ENCODE measurements at regions not wholly inside any gene's neighbourhood (a gene's known extent, or its start where the extent isn't known, plus 50 kb on each side); places are given as distances from the start of the nearest gene placed in this dataset.

DNA sequence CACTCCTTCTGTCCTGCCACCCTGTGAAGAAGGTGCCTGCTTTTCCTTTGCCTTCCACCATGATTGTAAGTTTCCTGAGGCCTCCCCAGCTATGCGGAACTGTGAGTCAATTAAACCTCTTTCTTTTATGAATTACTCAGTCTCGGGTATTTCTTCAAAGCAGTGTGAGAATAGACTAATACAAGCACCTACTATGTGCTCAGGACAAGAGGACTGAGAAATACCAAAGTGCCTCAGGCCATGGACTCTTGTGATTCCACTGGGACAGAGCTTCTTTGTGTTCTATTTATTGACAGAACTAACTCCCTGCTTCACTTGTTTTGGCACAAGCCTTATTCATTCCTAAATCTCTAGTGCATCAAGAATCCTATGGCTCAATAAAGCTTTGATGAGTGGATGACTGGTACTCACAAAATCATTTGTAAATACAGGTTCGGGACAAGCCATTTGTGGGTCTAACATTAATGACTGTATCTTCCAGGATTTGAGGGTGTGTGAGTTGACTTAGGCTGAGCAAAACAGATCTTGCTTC, 204.2 kb downstream of the PDCD6IP start:
- no peak overlapping the region for H3K27ac Mint-ChIP-seq (ENCODE audit: unreplicated experiment)
- H3K9me3 Mint-ChIP-seq (ENCODE audit: low read depth, unreplicated experiment), result no peaks in the 10 kb centered on the region
- intact Hi-C loops (cut with micrococcal nuclease; ENCODE audit: unreplicated experiment), result no loop called here
- H3K27me3 Mint-ChIP-seq (ENCODE audit: unreplicated experiment), result no peaks in the 10 kb centered on the region
- H3K36me3 Mint-ChIP-seq (ENCODE audit: insufficient read depth, unreplicated experiment), result no peaks in the 10 kb centered on the region
- CTCF ChIA-PET, result no interaction called here
- H3K4me1 Mint-ChIP-seq (ENCODE audit: low read depth, unreplicated experiment), result no peaks in the 10 kb centered on the region
- TF ChIP-seq, protein P1, sequence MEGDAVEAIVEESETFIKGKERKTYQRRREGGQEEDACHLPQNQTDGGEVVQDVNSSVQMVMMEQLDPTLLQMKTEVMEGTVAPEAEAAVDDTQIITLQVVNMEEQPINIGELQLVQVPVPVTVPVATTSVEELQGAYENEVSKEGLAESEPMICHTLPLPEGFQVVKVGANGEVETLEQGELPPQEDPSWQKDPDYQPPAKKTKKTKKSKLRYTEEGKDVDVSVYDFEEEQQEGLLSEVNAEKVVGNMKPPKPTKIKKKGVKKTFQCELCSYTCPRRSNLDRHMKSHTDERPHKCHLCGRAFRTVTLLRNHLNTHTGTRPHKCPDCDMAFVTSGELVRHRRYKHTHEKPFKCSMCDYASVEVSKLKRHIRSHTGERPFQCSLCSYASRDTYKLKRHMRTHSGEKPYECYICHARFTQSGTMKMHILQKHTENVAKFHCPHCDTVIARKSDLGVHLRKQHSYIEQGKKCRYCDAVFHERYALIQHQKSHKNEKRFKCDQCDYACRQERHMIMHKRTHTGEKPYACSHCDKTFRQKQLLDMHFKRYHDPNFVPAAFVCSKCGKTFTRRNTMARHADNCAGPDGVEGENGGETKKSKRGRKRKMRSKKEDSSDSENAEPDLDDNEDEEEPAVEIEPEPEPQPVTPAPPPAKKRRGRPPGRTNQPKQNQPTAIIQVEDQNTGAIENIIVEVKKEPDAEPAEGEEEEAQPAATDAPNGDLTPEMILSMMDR (IDR thresholded peaks at IDR 0.05; ENCODE audit: unreplicated experiment), result no peak
- DNase-seq, result no peak
- no TSS peak for BruUV-seq (replicated peaks)
- H3K4me3 Mint-ChIP-seq (ENCODE audit: low read depth, unreplicated experiment), result no peak overlapping the region

DNA sequence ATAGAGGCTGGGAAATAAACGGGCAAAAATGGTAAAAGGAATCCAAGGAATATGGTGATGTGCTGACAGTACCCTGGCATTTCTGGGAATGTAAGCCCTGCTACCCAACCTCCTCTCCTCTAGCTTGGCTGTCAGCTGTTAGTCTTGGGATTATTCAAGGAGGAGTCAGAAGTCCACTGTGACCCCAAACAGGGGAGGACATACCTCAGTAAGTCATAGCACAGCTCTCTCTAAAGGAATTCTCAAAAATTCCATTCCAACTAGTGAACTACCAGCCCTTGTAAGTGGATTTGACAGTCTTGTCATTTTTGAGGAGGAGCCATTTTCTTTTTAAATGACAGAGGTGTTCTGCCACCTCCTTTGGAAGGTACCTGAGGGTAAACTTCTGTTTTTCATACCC, 207.5 kb downstream of the PDCD6IP start:
- BruUV-seq (replicated peaks), result no TSS peak
- Mint-ChIP-seq H3K4me3 (ENCODE audit: low read depth, unreplicated experiment) (no peak overlapping the region), H3K9me3 (ENCODE audit: low read depth, unreplicated experiment) (no peaks in the 10 kb centered on the region), H3K27ac (ENCODE audit: unreplicated experiment) (no peak overlapping the region), H3K4me1 (ENCODE audit: low read depth, unreplicated experiment) (no peaks in the 10 kb centered on the region), H3K36me3 (ENCODE audit: insufficient read depth, unreplicated experiment) (no peaks in the 10 kb centered on the region), H3K27me3 (ENCODE audit: unreplicated experiment) (no peaks in the 10 kb centered on the region)
- DNase-seq, result no peak
- intact Hi-C loops (cut with micrococcal nuclease; ENCODE audit: unreplicated experiment), result no loop called here
- CTCF ChIA-PET, result no interaction called here
- TF ChIP-seq, protein P1 (IDR thresholded peaks at IDR 0.05; ENCODE audit: unreplicated experiment), result no peak

DNA sequence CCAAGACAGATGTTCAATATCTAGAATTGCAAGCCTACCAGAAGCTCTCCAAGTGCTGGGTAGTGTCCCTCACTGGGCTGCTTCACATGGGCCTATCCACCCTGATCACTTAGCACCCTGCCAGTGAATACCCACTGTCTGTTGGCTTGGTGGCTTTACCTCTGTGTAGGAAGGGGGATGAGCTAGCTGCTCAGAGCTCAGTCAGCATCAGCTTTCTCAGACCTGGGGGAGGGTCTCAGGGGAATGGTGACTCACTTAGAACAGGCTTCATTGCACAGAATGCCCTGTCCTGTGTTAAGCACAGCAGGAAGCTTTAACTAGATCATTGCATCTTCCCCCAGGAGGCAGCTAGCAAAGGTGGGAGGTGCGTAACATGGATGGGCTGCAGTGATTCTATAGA, 209.8 kb downstream of the PDCD6IP start:
- CTCF ChIA-PET, result interaction anchor here (0.6 kb wide), 1 partner anchor 388 kb away, joined by 3 read pairs; no protein-coding TSS in a partner anchor
- no peak for DNase-seq
- intact Hi-C loops (cut with micrococcal nuclease; ENCODE audit: unreplicated experiment), result no loop called here
- H3K4me3 Mint-ChIP-seq (ENCODE audit: low read depth, unreplicated experiment), result no peak overlapping the region
- H3K9me3 Mint-ChIP-seq (ENCODE audit: low read depth, unreplicated experiment), result no peaks in the 10 kb centered on the region
- TF ChIP-seq, protein P1 (IDR thresholded peaks at IDR 0.05; ENCODE audit: unreplicated experiment), result no peak
- H3K4me1 Mint-ChIP-seq (ENCODE audit: low read depth, unreplicated experiment), result no peaks in the 10 kb centered on the region
- no peaks in the 10 kb centered on the region for H3K36me3 Mint-ChIP-seq (ENCODE audit: insufficient read depth, unreplicated experiment)
- no peak overlapping the region for H3K27ac Mint-ChIP-seq (ENCODE audit: unreplicated experiment)
- BruUV-seq (replicated peaks), result no TSS peak
- no peaks in the 10 kb centered on the region for H3K27me3 Mint-ChIP-seq (ENCODE audit: unreplicated experiment)

DNA sequence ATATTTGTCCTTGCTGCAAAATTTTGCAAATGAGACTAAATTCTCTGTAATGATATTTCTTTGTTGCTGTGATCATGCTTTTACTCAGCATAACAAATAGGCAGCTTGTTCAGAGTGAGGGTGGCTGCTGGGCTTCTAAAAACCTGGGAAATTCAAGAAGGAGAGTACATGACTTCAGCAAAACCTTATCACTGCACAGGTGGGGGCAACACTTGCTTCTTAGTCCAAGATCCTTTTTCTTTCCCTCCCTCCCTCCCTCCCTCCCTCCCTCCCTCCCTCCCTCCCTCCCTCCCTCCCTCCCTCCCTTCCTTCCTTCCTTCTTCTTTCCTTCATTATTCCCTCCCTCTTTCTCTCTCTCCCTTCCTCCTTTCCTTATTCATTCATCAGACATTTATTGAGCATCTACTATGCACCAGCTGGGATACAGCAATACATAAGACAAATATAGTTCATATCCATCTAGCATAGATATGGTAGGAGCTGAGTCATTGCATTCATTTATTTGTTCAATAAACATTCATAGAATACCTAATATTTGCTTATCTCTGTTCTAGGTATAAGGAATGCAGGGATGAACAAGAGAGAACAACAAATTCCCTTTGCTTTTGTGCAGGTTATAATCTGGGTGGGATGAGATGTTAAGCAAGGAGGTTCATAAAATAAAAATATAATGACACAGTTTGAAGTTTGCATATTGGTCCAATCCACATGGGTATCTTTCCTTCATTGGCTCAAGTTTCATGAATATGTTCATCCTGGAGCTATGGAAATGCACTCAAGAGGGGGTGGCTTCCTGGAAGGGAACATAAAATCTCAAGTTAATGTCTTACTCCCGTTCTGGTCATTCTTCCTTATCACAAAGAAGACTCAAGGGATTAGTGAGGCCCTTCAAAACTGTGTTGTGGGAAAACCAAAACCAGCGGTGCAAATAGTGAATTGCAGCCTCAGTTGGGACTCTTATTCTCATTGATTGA, 210.7 kb downstream of the PDCD6IP start:
- no peak for DNase-seq
- H3K9me3 Mint-ChIP-seq (ENCODE audit: low read depth, unreplicated experiment), result no peaks in the 10 kb centered on the region
- no peaks in the 10 kb centered on the region for H3K27me3 Mint-ChIP-seq (ENCODE audit: unreplicated experiment)
- intact Hi-C loops (cut with micrococcal nuclease; ENCODE audit: unreplicated experiment), result no loop called here
- no TSS peak for BruUV-seq (replicated peaks)
- TF ChIP-seq, protein P1 (IDR thresholded peaks at IDR 0.05; ENCODE audit: unreplicated experiment), result no peak
- no peak overlapping the region for H3K4me3 Mint-ChIP-seq (ENCODE audit: low read depth, unreplicated experiment)
- CTCF ChIA-PET, result no interaction called here
- H3K27ac Mint-ChIP-seq (ENCODE audit: unreplicated experiment), result no peak overlapping the region
- H3K36me3 Mint-ChIP-seq (ENCODE audit: insufficient read depth, unreplicated experiment), result no peaks in the 10 kb centered on the region
- H3K4me1 Mint-ChIP-seq (ENCODE audit: low read depth, unreplicated experiment), result no peaks in the 10 kb centered on the region

Measured in Calu3 (cell line).